ENCODE measurements at regions not wholly inside any gene's neighbourhood (a gene's known extent, or its start where the extent isn't known, plus 50 kb on each side); places are given as distances from the start of the nearest gene placed in this dataset.

GRCh38 chr4:23068287-23068686 lies 375.6 kb downstream of the GBA3 start:
- TF ChIP-seq CTCF (IDR thresholded peaks at IDR 0.05; ENCODE audit: borderline replicate concordance, extremely low read depth, low read length, poor library complexity, severe bottlenecking) (no peak), EZH2 (IDR thresholded peaks at IDR 0.05; ENCODE audit: borderline replicate concordance, low read depth, low read length, severe bottlenecking) (no peak)

Data from DND-41 (cell line).